H1 (cell line): ENCODE measurements at regions not wholly inside any gene's neighbourhood (a gene's known extent, or its start where the extent isn't known, plus 50 kb on each side); places are given as distances from the start of the nearest gene placed in this dataset.

ENCODE experiments used
- CTCF ChIA-PET: fragments of 300-600 bp; sonication (Branson Sonifier 250); formaldehyde crosslinking; loops from one replicate; lab custom pipeline; 2021; ENCODE audit not compliant: partially characterized antibody; lab: Charles Lee
- POLR2A ChIA-PET: fragments of 300-600 bp; sonication (Branson Sonifier 250); formaldehyde crosslinking; loops from one replicate; lab custom pipeline; 2021; ENCODE audit warnings: inconsistent platforms; ENCODE audit not compliant: partially characterized antibody; lab: Charles Lee
- DNase-seq, 2 experiments: peaks; one replicate each; pipeline versions ENCODE4 v3.0.0 to v3.0.0-alpha.2; 2010 to 2022; ENCODE audit warnings: low spot score in 2 of 2, low read depth in 1 of 2, mixed read lengths in 1 of 2
- FAIRE-seq: peaks from 2 replicates; lab custom pipeline; 2011; peaks lifted over from hg19 to GRCh38; lab: Jason Lieb, UNC
- H2AFZ ChIP-seq: 2 replicates; pipeline ENCODE4 v1.8.1; 2012; ENCODE audit warnings: low read length, inconsistent platforms
- H2AK5ac ChIP-seq: 2 replicates; pipeline ENCODE4 v1.6.1; 2013; ENCODE audit warnings: low read depth, low read length
- H2BK120ac ChIP-seq: replicated peaks from 2 replicates; pipeline ENCODE3; 2013; ENCODE audit warnings: low read depth, low read length, inconsistent platforms
- H2BK12ac ChIP-seq: 2 replicates; pipeline ENCODE4 v1.6.1; 2013; ENCODE audit warnings: low read depth, low read length
- H2BK15ac ChIP-seq: 2 replicates; pipeline ENCODE4 v1.6.1; 2013; ENCODE audit warnings: low read length
- H2BK20ac ChIP-seq: 2 replicates; pipeline ENCODE4 v1.6.1; 2013; ENCODE audit warnings: low read length
- H2BK5ac ChIP-seq: 2 replicates; pipeline ENCODE4 v1.6.1; 2013; ENCODE audit warnings: low read depth, low read length
- H3K14ac ChIP-seq: 2 replicates; pipeline ENCODE4 v1.6.1; 2013; ENCODE audit warnings: inconsistent platforms; ENCODE audit not compliant: insufficient read length
- H3K18ac ChIP-seq: 2 replicates; pipeline ENCODE4 v1.6.1; 2013; ENCODE audit warnings: low read length; ENCODE audit errors: extremely low read depth
- H3K23ac ChIP-seq: 2 replicates; pipeline ENCODE4 v1.6.1; 2013; ENCODE audit warnings: inconsistent platforms; ENCODE audit not compliant: insufficient read length
- H3K23me2 ChIP-seq: 2 replicates; pipeline ENCODE4 v1.6.1; 2013; ENCODE audit warnings: low read depth, low read length
- H3K27ac ChIP-seq: 2 replicates; pipeline ENCODE4 v1.6.1; 2011; ENCODE audit warnings: low read depth, low read length, inconsistent platforms
- H3K27me3 ChIP-seq, 4 experiments: replicated peaks in 1 of 4; 1 replicate in 1 of 4; 2 replicates in 3 of 4; pipeline versions ENCODE4 v1.6.1 to v1.8.1; 2011 to 2013; ENCODE audit warnings: low read length in 3 of 4, mild to moderate bottlenecking in 3 of 4, inconsistent platforms in 2 of 4, mixed read lengths in 2 of 4, moderate library complexity in 1 of 4; ENCODE audit not compliant: control insufficient read depth in 3 of 4, insufficient read depth in 3 of 4; ENCODE audit errors: extremely low read depth in 1 of 4
- H3K36me3 ChIP-seq, 4 experiments: 2 replicates each; pipeline versions ENCODE4 v1.6.1 to v1.8.1; 2011 to 2013; ENCODE audit warnings: mild to moderate bottlenecking in 4 of 4, low read length in 3 of 4, moderate library complexity in 2 of 4, control low read depth in 1 of 4, inconsistent platforms in 1 of 4; ENCODE audit not compliant: insufficient read depth in 4 of 4, control insufficient read depth in 2 of 4
- H3K4ac ChIP-seq: replicated peaks from 2 replicates; pipeline ENCODE3; 2013; ENCODE audit warnings: low read length, low read depth, mixed read lengths, inconsistent platforms; ENCODE audit not compliant: insufficient read length
- H3K4me1 ChIP-seq, 4 experiments: replicated peaks in 1 of 4; 1 replicate in 1 of 4; 2 replicates in 3 of 4; pipeline versions ENCODE4 v1.6.1 to v1.8.1; 2011 to 2013; ENCODE audit warnings: low read length in 3 of 4, inconsistent platforms in 2 of 4, mixed read lengths in 1 of 4; ENCODE audit not compliant: insufficient read depth in 4 of 4, control insufficient read depth in 3 of 4
- H3K4me2 ChIP-seq, 2 experiments: 2 replicates each; pipeline versions ENCODE4 v1.6.1 to v1.8.1; 2011 to 2013; ENCODE audit warnings: low read depth in 2 of 2, low read length in 2 of 2, control low read depth in 1 of 2, inconsistent platforms in 1 of 2, mild to moderate bottlenecking in 1 of 2; ENCODE audit not compliant: insufficient read depth in 1 of 2
- H3K4me3 ChIP-seq, 4 experiments: fragments of 200-600, 300-600 bp in 1 of 4; sonication (generic), shearing (Covaris generic), sonication (Bioruptor Twin) in 1 of 4; 2 replicates each; pipeline versions ENCODE4 v1.5.1 to v1.8.1; 2011 to 2016; ENCODE audit warnings: low read length in 4 of 4, low read depth in 3 of 4, control low read depth in 2 of 4, inconsistent platforms in 2 of 4, mild to moderate bottlenecking in 2 of 4, mixed read lengths in 1 of 4, moderate library complexity in 1 of 4; ENCODE audit not compliant: insufficient read depth in 2 of 4; ENCODE audit errors: extremely low read depth in 1 of 4
- H3K56ac ChIP-seq: replicated peaks from 2 replicates; pipeline ENCODE3; 2013; ENCODE audit warnings: low read depth, mild to moderate bottlenecking, mixed read lengths, low read length, inconsistent platforms; ENCODE audit not compliant: insufficient read length
- H3K79me1 ChIP-seq: 2 replicates; pipeline ENCODE4 v1.6.1; 2013; ENCODE audit warnings: low read depth, low read length, control low read depth
- H3K79me2 ChIP-seq, 2 experiments: 2 replicates each; pipeline versions ENCODE4 v1.6.1 to v1.8.1; 2012 to 2013; ENCODE audit warnings: low read length in 2 of 2, mild to moderate bottlenecking in 2 of 2, inconsistent platforms in 1 of 2; ENCODE audit not compliant: insufficient read depth in 2 of 2, control insufficient read depth in 1 of 2
- H3K9ac ChIP-seq, 4 experiments: replicated peaks in 1 of 4; 1 replicate in 1 of 4; 2 replicates in 3 of 4; pipeline versions ENCODE4 v1.6.1 to v1.8.1; 2011 to 2013; ENCODE audit warnings: low read depth in 3 of 4, low read length in 3 of 4, control low read depth in 2 of 4, mild to moderate bottlenecking in 2 of 4, moderate library complexity in 2 of 4, inconsistent platforms in 1 of 4; ENCODE audit errors: extremely low read depth in 1 of 4
- H3K9me3 ChIP-seq, 2 experiments: 2 replicates each; pipeline versions ENCODE4 v1.6.1 to v1.8.1; 2012 to 2013; ENCODE audit warnings: mild to moderate bottlenecking in 2 of 2, moderate library complexity in 2 of 2, control low read depth in 1 of 2, inconsistent platforms in 1 of 2, low read depth in 1 of 2, low read length in 1 of 2, mixed read lengths in 1 of 2; ENCODE audit not compliant: insufficient read depth in 2 of 2
- H4K20me1 ChIP-seq, 2 experiments: replicated peaks in 1 of 2; 2 replicates each; pipeline versions ENCODE3 to v1.8.1; 2011 to 2013; ENCODE audit warnings: inconsistent platforms in 2 of 2, low read length in 2 of 2, mild to moderate bottlenecking in 1 of 2; ENCODE audit not compliant: insufficient read depth in 2 of 2, control insufficient read depth in 1 of 2
- H4K5ac ChIP-seq: 2 replicates; pipeline ENCODE4 v1.6.1; 2013; ENCODE audit warnings: low read length, low read depth, mixed read lengths, inconsistent platforms; ENCODE audit not compliant: insufficient read length
- H4K8ac ChIP-seq: 2 replicates; pipeline ENCODE4 v1.8.0; 2013; ENCODE audit warnings: mild to moderate bottlenecking, moderate library complexity, low read length, inconsistent platforms; ENCODE audit not compliant: insufficient read depth; ENCODE audit errors: extremely low read depth
- H4K91ac ChIP-seq: replicated peaks from 2 replicates; pipeline ENCODE3; 2013; ENCODE audit warnings: low read length, mixed read lengths, inconsistent platforms; ENCODE audit not compliant: insufficient read length
- WGBS, 2 experiments: shearing (Covaris generic) in 1 of 2; methylation state at CpG; one replicate each; pipeline versions ENCODE4 v1.1.6 to v1.1.7; 2013 to 2015; ENCODE audit warnings: low lambda C conversion rate in 2 of 2, mixed read lengths in 2 of 2, inconsistent platforms in 1 of 2, low coverage in 1 of 2, missing lambda C conversion rate in 1 of 2; ENCODE audit not compliant: insufficient replicate concordance in 2 of 2, insufficient coverage in 1 of 2, insufficient read length in 1 of 2; ENCODE audit errors: extremely low coverage in 1 of 2, missing lambda C conversion rate in 1 of 2; 5-methylcytosine and 5-hydroxymethylcytosine counted together
- TF ChIP-seq, protein P1 (sequence below): fragments of 300-600 bp; sonication (generic); IDR thresholded peaks from 2 replicates; pipeline ENCODE4 v1.7.1; 2012; ENCODE audit warnings: low read length, moderate library complexity, mild to moderate bottlenecking, inconsistent platforms; ENCODE audit not compliant: insufficient replicate concordance

GRCh38 chr12:13780453-13780852, 200.9 kb downstream of the GRIN2B start:
- POLR2A ChIA-PET, result no interaction called here
- Histone ChIP-seq H4K91ac (no peak overlapping the region), H3K4ac (no peak overlapping the region), H2BK5ac (no peak overlapping the region), H3K23ac (no peak overlapping the region), H2AK5ac (no peak overlapping the region), H3K56ac (no peak overlapping the region), H3K27ac (no peak overlapping the region), H3K4me3 (no peak overlapping the region), H4K5ac (no peak overlapping the region), H3K4me1 (peaks cover 0 to 4% (median 0%) of the 10 kb centered on the region in 4 experiments; a peak in 2 of 7 replicates), H4K8ac (no peak overlapping the region), H2AFZ (no peak overlapping the region), H3K23me2 (no peaks in the 10 kb centered on the region), H3K79me1 (no peaks in the 10 kb centered on the region), H3K18ac (no peak overlapping the region), H2BK15ac (no peak overlapping the region), H3K79me2 (no peaks in the 10 kb centered on the region), H2BK12ac (no peak overlapping the region), H3K9me3 (no peaks in the 10 kb centered on the region), H2BK20ac (no peak overlapping the region), H2BK120ac (no peak overlapping the region), H3K27me3 (peaks cover 0 to 3% (median under 1%) of the 10 kb centered on the region in 4 experiments; a peak in 2 of 7 replicates), H3K4me2 (no peak overlapping the region), H4K20me1 (no peaks in the 10 kb centered on the region), H3K36me3 (no peaks in the 10 kb centered on the region), H3K14ac (no peak overlapping the region), H3K9ac (no peak overlapping the region)
- DNase-seq (no peak), FAIRE-seq (no peak)
- CTCF ChIA-PET, result no interaction called here
- 88% methylated on average over 2 of the region's 2 CpGs; no CpG with 5 or more reads in 1 of the 2 experiments for WGBS, 2 experiments
- TF ChIP-seq, protein P1, sequence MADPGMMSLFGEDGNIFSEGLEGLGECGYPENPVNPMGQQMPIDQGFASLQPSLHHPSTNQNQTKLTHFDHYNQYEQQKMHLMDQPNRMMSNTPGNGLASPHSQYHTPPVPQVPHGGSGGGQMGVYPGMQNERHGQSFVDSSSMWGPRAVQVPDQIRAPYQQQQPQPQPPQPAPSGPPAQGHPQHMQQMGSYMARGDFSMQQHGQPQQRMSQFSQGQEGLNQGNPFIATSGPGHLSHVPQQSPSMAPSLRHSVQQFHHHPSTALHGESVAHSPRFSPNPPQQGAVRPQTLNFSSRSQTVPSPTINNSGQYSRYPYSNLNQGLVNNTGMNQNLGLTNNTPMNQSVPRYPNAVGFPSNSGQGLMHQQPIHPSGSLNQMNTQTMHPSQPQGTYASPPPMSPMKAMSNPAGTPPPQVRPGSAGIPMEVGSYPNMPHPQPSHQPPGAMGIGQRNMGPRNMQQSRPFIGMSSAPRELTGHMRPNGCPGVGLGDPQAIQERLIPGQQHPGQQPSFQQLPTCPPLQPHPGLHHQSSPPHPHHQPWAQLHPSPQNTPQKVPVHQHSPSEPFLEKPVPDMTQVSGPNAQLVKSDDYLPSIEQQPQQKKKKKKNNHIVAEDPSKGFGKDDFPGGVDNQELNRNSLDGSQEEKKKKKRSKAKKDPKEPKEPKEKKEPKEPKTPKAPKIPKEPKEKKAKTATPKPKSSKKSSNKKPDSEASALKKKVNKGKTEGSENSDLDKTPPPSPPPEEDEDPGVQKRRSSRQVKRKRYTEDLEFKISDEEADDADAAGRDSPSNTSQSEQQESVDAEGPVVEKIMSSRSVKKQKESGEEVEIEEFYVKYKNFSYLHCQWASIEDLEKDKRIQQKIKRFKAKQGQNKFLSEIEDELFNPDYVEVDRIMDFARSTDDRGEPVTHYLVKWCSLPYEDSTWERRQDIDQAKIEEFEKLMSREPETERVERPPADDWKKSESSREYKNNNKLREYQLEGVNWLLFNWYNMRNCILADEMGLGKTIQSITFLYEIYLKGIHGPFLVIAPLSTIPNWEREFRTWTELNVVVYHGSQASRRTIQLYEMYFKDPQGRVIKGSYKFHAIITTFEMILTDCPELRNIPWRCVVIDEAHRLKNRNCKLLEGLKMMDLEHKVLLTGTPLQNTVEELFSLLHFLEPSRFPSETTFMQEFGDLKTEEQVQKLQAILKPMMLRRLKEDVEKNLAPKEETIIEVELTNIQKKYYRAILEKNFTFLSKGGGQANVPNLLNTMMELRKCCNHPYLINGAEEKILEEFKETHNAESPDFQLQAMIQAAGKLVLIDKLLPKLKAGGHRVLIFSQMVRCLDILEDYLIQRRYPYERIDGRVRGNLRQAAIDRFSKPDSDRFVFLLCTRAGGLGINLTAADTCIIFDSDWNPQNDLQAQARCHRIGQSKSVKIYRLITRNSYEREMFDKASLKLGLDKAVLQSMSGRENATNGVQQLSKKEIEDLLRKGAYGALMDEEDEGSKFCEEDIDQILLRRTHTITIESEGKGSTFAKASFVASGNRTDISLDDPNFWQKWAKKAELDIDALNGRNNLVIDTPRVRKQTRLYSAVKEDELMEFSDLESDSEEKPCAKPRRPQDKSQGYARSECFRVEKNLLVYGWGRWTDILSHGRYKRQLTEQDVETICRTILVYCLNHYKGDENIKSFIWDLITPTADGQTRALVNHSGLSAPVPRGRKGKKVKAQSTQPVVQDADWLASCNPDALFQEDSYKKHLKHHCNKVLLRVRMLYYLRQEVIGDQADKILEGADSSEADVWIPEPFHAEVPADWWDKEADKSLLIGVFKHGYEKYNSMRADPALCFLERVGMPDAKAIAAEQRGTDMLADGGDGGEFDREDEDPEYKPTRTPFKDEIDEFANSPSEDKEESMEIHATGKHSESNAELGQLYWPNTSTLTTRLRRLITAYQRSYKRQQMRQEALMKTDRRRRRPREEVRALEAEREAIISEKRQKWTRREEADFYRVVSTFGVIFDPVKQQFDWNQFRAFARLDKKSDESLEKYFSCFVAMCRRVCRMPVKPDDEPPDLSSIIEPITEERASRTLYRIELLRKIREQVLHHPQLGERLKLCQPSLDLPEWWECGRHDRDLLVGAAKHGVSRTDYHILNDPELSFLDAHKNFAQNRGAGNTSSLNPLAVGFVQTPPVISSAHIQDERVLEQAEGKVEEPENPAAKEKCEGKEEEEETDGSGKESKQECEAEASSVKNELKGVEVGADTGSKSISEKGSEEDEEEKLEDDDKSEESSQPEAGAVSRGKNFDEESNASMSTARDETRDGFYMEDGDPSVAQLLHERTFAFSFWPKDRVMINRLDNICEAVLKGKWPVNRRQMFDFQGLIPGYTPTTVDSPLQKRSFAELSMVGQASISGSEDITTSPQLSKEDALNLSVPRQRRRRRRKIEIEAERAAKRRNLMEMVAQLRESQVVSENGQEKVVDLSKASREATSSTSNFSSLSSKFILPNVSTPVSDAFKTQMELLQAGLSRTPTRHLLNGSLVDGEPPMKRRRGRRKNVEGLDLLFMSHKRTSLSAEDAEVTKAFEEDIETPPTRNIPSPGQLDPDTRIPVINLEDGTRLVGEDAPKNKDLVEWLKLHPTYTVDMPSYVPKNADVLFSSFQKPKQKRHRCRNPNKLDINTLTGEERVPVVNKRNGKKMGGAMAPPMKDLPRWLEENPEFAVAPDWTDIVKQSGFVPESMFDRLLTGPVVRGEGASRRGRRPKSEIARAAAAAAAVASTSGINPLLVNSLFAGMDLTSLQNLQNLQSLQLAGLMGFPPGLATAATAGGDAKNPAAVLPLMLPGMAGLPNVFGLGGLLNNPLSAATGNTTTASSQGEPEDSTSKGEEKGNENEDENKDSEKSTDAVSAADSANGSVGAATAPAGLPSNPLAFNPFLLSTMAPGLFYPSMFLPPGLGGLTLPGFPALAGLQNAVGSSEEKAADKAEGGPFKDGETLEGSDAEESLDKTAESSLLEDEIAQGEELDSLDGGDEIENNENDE, result no peak
